ENCODE measurements at regions not wholly inside any gene's neighbourhood (a gene's known extent, or its start where the extent isn't known, plus 50 kb on each side); places are given as distances from the start of the nearest gene placed in this dataset.
"Not testable (repeated sequence)": the region's sequence is repeated elsewhere in the genome, so short reads cannot be mapped to it uniquely, and the experiment has no call there.

- not testable (repeated sequence) for H3K9me3 ChIP-seq (ENCODE audit: insufficient read depth, low read length); H3K27me3 ChIP-seq (ENCODE audit: insufficient read depth, insufficient read length); H3K36me3 ChIP-seq (ENCODE audit: insufficient read depth, insufficient read length, low read length); H3K4me3 ChIP-seq (ENCODE audit: insufficient read length, low read depth); H3K9ac ChIP-seq (ENCODE audit: insufficient read length, low read depth); DNase-seq (ENCODE audit: low read depth, low spot score); H3K4me1 ChIP-seq (ENCODE audit: insufficient read depth, insufficient read length)
Observed at GRCh38 chr9:138216817-138217216, 339.2 kb downstream of the CACNA1B start.

GRCh38 chr9:138217284-138217850 lies 339.8 kb downstream of the CACNA1B start:
- not testable (repeated sequence) for H3K36me3 ChIP-seq (ENCODE audit: insufficient read depth, insufficient read length, low read length); H3K9ac ChIP-seq (ENCODE audit: insufficient read length, low read depth); H3K4me3 ChIP-seq (ENCODE audit: insufficient read length, low read depth); H3K4me1 ChIP-seq (ENCODE audit: insufficient read depth, insufficient read length); DNase-seq (ENCODE audit: low read depth, low spot score); H3K27me3 ChIP-seq (ENCODE audit: insufficient read depth, insufficient read length); H3K9me3 ChIP-seq (ENCODE audit: insufficient read depth, low read length)

GRCh38 chr9:138219249-138219648 lies 341.7 kb downstream of the CACNA1B start:
- not testable (repeated sequence) for H3K4me3 ChIP-seq (ENCODE audit: insufficient read length, low read depth); H3K4me1 ChIP-seq (ENCODE audit: insufficient read depth, insufficient read length); H3K9ac ChIP-seq (ENCODE audit: insufficient read length, low read depth); H3K36me3 ChIP-seq (ENCODE audit: insufficient read depth, insufficient read length, low read length); DNase-seq (ENCODE audit: low read depth, low spot score); H3K27me3 ChIP-seq (ENCODE audit: insufficient read depth, insufficient read length); H3K9me3 ChIP-seq (ENCODE audit: insufficient read depth, low read length)

GRCh38 chr9:138221446-138222054 lies 344.0 kb downstream of the CACNA1B start:
- not testable (repeated sequence) for DNase-seq (ENCODE audit: low read depth, low spot score); H3K9ac ChIP-seq (ENCODE audit: insufficient read length, low read depth); H3K4me1 ChIP-seq (ENCODE audit: insufficient read depth, insufficient read length); H3K36me3 ChIP-seq (ENCODE audit: insufficient read depth, insufficient read length, low read length); H3K9me3 ChIP-seq (ENCODE audit: insufficient read depth, low read length); H3K27me3 ChIP-seq (ENCODE audit: insufficient read depth, insufficient read length); H3K4me3 ChIP-seq (ENCODE audit: insufficient read length, low read depth)

- H3K27me3 ChIP-seq (ENCODE audit: insufficient read depth, insufficient read length); DNase-seq (ENCODE audit: low read depth, low spot score); H3K4me3 ChIP-seq (ENCODE audit: insufficient read length, low read depth); H3K9ac ChIP-seq (ENCODE audit: insufficient read length, low read depth); H3K36me3 ChIP-seq (ENCODE audit: insufficient read depth, insufficient read length, low read length); H3K4me1 ChIP-seq (ENCODE audit: insufficient read depth, insufficient read length); H3K9me3 ChIP-seq (ENCODE audit: insufficient read depth, low read length): not testable (repeated sequence)
Observed at GRCh38 chr9:138237099-138237498, 359.5 kb downstream of the CACNA1B start.

- H3K4me1 ChIP-seq (ENCODE audit: insufficient read depth, insufficient read length); DNase-seq (ENCODE audit: low read depth, low spot score); H3K36me3 ChIP-seq (ENCODE audit: insufficient read depth, insufficient read length, low read length); H3K9me3 ChIP-seq (ENCODE audit: insufficient read depth, low read length); H3K27me3 ChIP-seq (ENCODE audit: insufficient read depth, insufficient read length); H3K9ac ChIP-seq (ENCODE audit: insufficient read length, low read depth); H3K4me3 ChIP-seq (ENCODE audit: insufficient read length, low read depth): not testable (repeated sequence)
Observed at GRCh38 chr9:138282903-138283302, 405.3 kb downstream of the CACNA1B start.

Data from NT2/D1 (cell line).